ENCODE measurements at regions not wholly inside any gene's neighbourhood (a gene's known extent, or its start where the extent isn't known, plus 50 kb on each side); places are given as distances from the start of the nearest gene placed in this dataset.
A peak's percentile ranks its signal among the peaks of the same experiment; 100 is the strongest.

GRCh38 chr6:79863566-79863965 lies 83.8 kb downstream of the ELOVL4 start:
- Histone ChIP-seq H3K79me2 (ENCODE audit: insufficient read depth, low read length) (no peaks in the 10 kb centered on the region), H3K9ac (ENCODE audit: insufficient read depth, low read length, poor library complexity, severe bottlenecking) (no peak overlapping the region), H3K4me1 (ENCODE audit: control insufficient read depth in 1 of 2, insufficient read depth in 2 of 2, low read length in 2 of 2) (peaks cover 4 to 6% of the 10 kb centered on the region in 2 donors), H3K27me3 (ENCODE audit: control insufficient read depth in 2 of 2, insufficient read depth in 2 of 2, low read length in 2 of 2) (no peaks in the 10 kb centered on the region), H3K4me3 (replicated peaks in 1 of 3; ENCODE audit: low read depth in 2 of 3, low read length in 3 of 3) (no peak overlapping the region), H3K36me3 (replicated peaks in 1 of 2; ENCODE audit: control insufficient read depth in 1 of 2, insufficient read depth in 2 of 2, low read length in 2 of 2) (no peaks in the 10 kb centered on the region), H3K9me3 (replicated peaks in 1 of 2; ENCODE audit: control insufficient read depth in 1 of 2, insufficient read depth in 1 of 2, low read length in 2 of 2) (no peaks in the 10 kb centered on the region), H3K4me2 (replicated peaks; ENCODE audit: extremely low read depth, low read length, poor library complexity, severe bottlenecking) (no peak overlapping the region), H4K20me1 (ENCODE audit: insufficient read depth, low read length) (no peaks in the 10 kb centered on the region), H3K27ac (ENCODE audit: low read depth in 1 of 2, low read length in 2 of 2) (no peak overlapping the region), H2AFZ (ENCODE audit: insufficient read depth, low read depth, low read length, poor library complexity, severe bottlenecking) (no peak overlapping the region)
- Mint-ChIP-seq H3K36me3 (no peaks in the 10 kb centered on the region), H3K9me3 (peaks cover 0 to 2% (median 0%) of the 10 kb centered on the region in 7 donors), H3K27me3 (ENCODE audit: low read depth in 3 of 3) (peaks cover 0 to 6% (median 2%) of the 10 kb centered on the region in 3 donors), H3K4me3 (no peak overlapping the region), H3K27ac (no peak overlapping the region), H3K4me1 (peaks cover 17% of the 10 kb centered on the region)
- WGBS (ENCODE audit: insufficient coverage), result no CpG with 5 or more reads among the region's 1 CpG
- DNase-seq, result no peak
- TF ChIP-seq CTCF (IDR thresholded peaks at IDR 0.05), result no peak
- intact Hi-C loops (cut with micrococcal nuclease), result no loop called here

DNA sequence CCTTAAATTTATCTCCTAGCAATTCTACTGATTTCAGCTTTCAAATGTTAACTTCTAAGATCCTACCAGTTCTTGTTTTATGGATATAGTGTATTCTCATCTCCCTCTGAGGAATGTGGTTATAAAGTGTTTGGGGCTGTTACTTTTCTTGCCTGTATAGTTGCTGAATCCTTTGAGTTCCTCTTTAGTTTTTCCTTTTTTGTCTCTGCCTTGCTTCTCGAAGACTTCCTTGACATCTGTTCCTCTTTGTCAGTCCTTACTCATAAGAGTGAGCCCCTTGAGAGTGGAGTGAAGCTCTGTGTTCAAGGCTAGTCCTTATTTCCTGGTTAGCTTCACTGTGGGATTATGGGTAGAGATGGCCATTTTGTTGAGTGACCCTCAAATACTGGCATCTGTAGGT lies 84.6 kb downstream of the ELOVL4 start:
- H3K27ac Mint-ChIP-seq, result peak overlapping the region in 4 of 7 donors; percentile 13 to 78 (median 42)
- WGBS (ENCODE audit: insufficient coverage), result no CpG with 5 or more reads among the region's 1 CpG
- peaks cover 0 to 5% (median 2%) of the 10 kb centered on the region in 3 donors for H3K27me3 Mint-ChIP-seq (ENCODE audit: low read depth in 3 of 3)

More for the DNA sequence above, 84.6 kb downstream of the ELOVL4 start:
- TF ChIP-seq CTCF (IDR thresholded peaks at IDR 0.05), result no peak
- H3K9ac ChIP-seq (ENCODE audit: insufficient read depth, low read length, poor library complexity, severe bottlenecking), result no peak overlapping the region
- H3K4me1 ChIP-seq (ENCODE audit: control insufficient read depth in 1 of 2, insufficient read depth in 2 of 2, low read length in 2 of 2), result peaks cover 3 to 4% of the 10 kb centered on the region in 2 donors
- no peak overlapping the region for H3K4me2 ChIP-seq (replicated peaks; ENCODE audit: extremely low read depth, low read length, poor library complexity, severe bottlenecking)
- H4K20me1 ChIP-seq (ENCODE audit: insufficient read depth, low read length), result no peaks in the 10 kb centered on the region
- H3K27me3 ChIP-seq (ENCODE audit: control insufficient read depth in 2 of 2, insufficient read depth in 2 of 2, low read length in 2 of 2), result no peaks in the 10 kb centered on the region
- peaks cover 0 to 2% (median 0%) of the 10 kb centered on the region in 7 donors for H3K9me3 Mint-ChIP-seq
- peak; percentile 17 to 34 (median 30) for DNase-seq
- H3K79me2 ChIP-seq (ENCODE audit: insufficient read depth, low read length), result no peaks in the 10 kb centered on the region
- H3K36me3 Mint-ChIP-seq, result no peaks in the 10 kb centered on the region
- H3K4me3 ChIP-seq (replicated peaks in 1 of 3; ENCODE audit: low read depth in 2 of 3, low read length in 3 of 3), result no peak overlapping the region
- H3K4me3 Mint-ChIP-seq, result no peak overlapping the region
- H3K27ac ChIP-seq (ENCODE audit: low read depth in 1 of 2, low read length in 2 of 2), result peak overlapping the region in 1 of 2 donors; percentile 2
- H3K36me3 ChIP-seq (replicated peaks in 1 of 2; ENCODE audit: control insufficient read depth in 1 of 2, insufficient read depth in 2 of 2, low read length in 2 of 2), result no peaks in the 10 kb centered on the region
- H3K4me1 Mint-ChIP-seq, result peaks cover 13% of the 10 kb centered on the region
- intact Hi-C loops (cut with micrococcal nuclease), result no loop called here
- no peaks in the 10 kb centered on the region for H3K9me3 ChIP-seq (replicated peaks in 1 of 2; ENCODE audit: control insufficient read depth in 1 of 2, insufficient read depth in 1 of 2, low read length in 2 of 2)
- H2AFZ ChIP-seq (ENCODE audit: insufficient read depth, low read depth, low read length, poor library complexity, severe bottlenecking), result peak overlapping the region; percentile 37

Data from CD14-positive monocyte (primary cell).